Sciatic nerve (tissue), 2 donors: ENCODE measurements at regions not wholly inside any gene's neighbourhood (a gene's known extent, or its start where the extent isn't known, plus 50 kb on each side); places are given as distances from the start of the nearest gene placed in this dataset.
"Not testable (repeated sequence)": the region's sequence is repeated elsewhere in the genome, so short reads cannot be mapped to it uniquely, and the experiment has no call there.

Experiments
- ATAC-seq: fragments of 200-7000 bp; cut with Tn5 transposase; one replicate; pipeline ENCODE4 v1.9.1; 2020; ENCODE audit warnings: mild to moderate bottlenecking, moderate library complexity
- DNase-seq: peaks from one replicate; pipeline ENCODE4 v3.0.0-alpha.2; 2020; ENCODE audit warnings: low spot score
- intact Hi-C: fragments of 100-400 bp; cut with DNase I; formaldehyde crosslinking; loops from one replicate; pipeline ENCODE4 v1.14.2; 2022
- donor health status: DM: no; HTN: no; CAD: no.
- donor health status: DM: no; HTN: no; CAD: no.

DNA sequence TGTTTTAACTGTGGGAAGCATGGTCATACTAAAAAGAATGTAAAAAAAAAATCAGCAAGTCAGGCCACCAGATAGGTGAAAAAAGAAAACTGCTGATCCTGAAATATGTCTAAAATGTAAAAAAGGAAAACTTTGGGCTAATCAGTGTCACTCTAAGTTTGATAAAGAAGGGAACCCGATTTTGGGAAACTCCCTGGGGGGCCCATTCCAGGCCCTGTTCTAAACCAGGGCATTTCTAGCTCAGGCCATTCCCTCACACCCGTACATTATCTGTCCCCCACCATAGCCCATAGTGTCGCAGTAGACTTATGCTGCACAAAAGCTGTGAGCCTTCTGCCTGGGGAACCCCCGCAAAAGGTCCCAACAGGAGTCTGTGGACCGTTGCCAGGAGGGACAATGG, 1219.1 kb upstream of the TPTE start:
- intact Hi-C loops, ATAC-seq: not testable (repeated sequence)
- peak; percentile 47 for DNase-seq
